ENCODE measurements at regions not wholly inside any gene's neighbourhood (a gene's known extent, or its start where the extent isn't known, plus 50 kb on each side); places are given as distances from the start of the nearest gene placed in this dataset.

GRCh38 chr2:41320491-41320890 lies 727.3 kb upstream of the PKDCC start (continued):
- TF ChIP-seq, protein P1, sequence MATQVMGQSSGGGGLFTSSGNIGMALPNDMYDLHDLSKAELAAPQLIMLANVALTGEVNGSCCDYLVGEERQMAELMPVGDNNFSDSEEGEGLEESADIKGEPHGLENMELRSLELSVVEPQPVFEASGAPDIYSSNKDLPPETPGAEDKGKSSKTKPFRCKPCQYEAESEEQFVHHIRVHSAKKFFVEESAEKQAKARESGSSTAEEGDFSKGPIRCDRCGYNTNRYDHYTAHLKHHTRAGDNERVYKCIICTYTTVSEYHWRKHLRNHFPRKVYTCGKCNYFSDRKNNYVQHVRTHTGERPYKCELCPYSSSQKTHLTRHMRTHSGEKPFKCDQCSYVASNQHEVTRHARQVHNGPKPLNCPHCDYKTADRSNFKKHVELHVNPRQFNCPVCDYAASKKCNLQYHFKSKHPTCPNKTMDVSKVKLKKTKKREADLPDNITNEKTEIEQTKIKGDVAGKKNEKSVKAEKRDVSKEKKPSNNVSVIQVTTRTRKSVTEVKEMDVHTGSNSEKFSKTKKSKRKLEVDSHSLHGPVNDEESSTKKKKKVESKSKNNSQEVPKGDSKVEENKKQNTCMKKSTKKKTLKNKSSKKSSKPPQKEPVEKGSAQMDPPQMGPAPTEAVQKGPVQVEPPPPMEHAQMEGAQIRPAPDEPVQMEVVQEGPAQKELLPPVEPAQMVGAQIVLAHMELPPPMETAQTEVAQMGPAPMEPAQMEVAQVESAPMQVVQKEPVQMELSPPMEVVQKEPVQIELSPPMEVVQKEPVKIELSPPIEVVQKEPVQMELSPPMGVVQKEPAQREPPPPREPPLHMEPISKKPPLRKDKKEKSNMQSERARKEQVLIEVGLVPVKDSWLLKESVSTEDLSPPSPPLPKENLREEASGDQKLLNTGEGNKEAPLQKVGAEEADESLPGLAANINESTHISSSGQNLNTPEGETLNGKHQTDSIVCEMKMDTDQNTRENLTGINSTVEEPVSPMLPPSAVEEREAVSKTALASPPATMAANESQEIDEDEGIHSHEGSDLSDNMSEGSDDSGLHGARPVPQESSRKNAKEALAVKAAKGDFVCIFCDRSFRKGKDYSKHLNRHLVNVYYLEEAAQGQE (IDR thresholded peaks at IDR 0.05), result no peak
- no peak for TF ChIP-seq YY1 (IDR thresholded peaks at IDR 0.05)
- TF ChIP-seq NR2F2 (IDR thresholded peaks at IDR 0.05), result no peak
- TF ChIP-seq FOXA2 (IDR thresholded peaks at IDR 0.05), result no peak
- no peak for TF ChIP-seq RXRA (IDR thresholded peaks at IDR 0.05)

DNA sequence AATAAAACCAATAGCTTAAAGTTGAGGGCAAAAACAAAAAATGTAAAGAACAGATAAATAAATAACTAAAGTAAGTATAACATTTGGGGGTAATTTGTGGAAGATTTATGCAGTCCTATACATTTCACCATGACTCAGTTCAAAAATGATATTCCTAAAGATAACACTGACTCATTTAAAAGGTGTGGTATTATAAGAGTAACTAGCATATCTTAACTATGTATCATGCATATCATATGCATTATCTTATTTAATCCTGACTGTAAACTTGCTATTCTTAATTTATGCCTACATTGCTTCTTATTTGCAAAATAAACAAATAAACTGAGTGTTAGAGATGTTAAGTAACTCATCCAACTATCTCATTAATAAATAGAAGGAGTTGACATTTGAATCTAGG lies 726.5 kb upstream of the PKDCC start:
- TF ChIP-seq, protein P2, sequence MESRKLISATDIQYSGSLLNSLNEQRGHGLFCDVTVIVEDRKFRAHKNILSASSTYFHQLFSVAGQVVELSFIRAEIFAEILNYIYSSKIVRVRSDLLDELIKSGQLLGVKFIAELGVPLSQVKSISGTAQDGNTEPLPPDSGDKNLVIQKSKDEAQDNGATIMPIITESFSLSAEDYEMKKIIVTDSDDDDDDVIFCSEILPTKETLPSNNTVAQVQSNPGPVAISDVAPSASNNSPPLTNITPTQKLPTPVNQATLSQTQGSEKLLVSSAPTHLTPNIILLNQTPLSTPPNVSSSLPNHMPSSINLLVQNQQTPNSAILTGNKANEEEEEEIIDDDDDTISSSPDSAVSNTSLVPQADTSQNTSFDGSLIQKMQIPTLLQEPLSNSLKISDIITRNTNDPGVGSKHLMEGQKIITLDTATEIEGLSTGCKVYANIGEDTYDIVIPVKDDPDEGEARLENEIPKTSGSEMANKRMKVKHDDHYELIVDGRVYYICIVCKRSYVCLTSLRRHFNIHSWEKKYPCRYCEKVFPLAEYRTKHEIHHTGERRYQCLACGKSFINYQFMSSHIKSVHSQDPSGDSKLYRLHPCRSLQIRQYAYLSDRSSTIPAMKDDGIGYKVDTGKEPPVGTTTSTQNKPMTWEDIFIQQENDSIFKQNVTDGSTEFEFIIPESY (IDR thresholded peaks at IDR 0.05), result no peak
- TF ChIP-seq TAF1 (conservative IDR thresholded peaks at IDR 0.05), result no peak
- TF ChIP-seq RAD21 (IDR thresholded peaks at IDR 0.05), result no peak
- no peaks in the 10 kb centered on the region for H3K4me1 ChIP-seq (ENCODE audit: control insufficient read depth in 4 of 4, insufficient read depth in 4 of 4, low read length in 3 of 4)

GRCh38 chr2:41326851-41327250 lies 721.0 kb upstream of the PKDCC start:
- no peak overlapping the region for H3K4me3 ChIP-seq (ENCODE audit: low read depth in 1 of 3, low read length in 3 of 3)
- no peak for DNase-seq (ENCODE audit: low spot score)
- no peaks in the 10 kb centered on the region for H3K9me3 ChIP-seq (ENCODE audit: control insufficient read depth in 4 of 4, low read length in 3 of 4)
- WGBS, result 51% methylated on average over 2 of the region's 2 CpGs
- H3K9ac ChIP-seq (ENCODE audit: low read depth in 1 of 2, low read length in 2 of 2), result no peak overlapping the region
- H3K36me3 ChIP-seq (ENCODE audit: control insufficient read depth in 4 of 4, insufficient read depth in 3 of 4, low read depth in 1 of 4, low read length in 3 of 4), result no peaks in the 10 kb centered on the region
- no peak overlapping the region for H3K27ac ChIP-seq (ENCODE audit: low read depth in 1 of 2, low read length in 2 of 2)
- no peaks in the 10 kb centered on the region for H3K27me3 ChIP-seq (ENCODE audit: control insufficient read depth in 4 of 4, insufficient read depth in 4 of 4, low read length in 3 of 4)
- H3K4me1 ChIP-seq (ENCODE audit: control insufficient read depth in 4 of 4, insufficient read depth in 4 of 4, low read length in 3 of 4), result no peaks in the 10 kb centered on the region
- TF ChIP-seq EGR1 (IDR thresholded peaks at IDR 0.05; ENCODE audit: low read depth in 2 of 2) (no peak), ATF3 (IDR thresholded peaks at IDR 0.05) (no peak), YY1 (IDR thresholded peaks at IDR 0.05) (no peak), FOXA1 (IDR thresholded peaks at IDR 0.05) (no peak)
- TF ChIP-seq, protein P3, sequence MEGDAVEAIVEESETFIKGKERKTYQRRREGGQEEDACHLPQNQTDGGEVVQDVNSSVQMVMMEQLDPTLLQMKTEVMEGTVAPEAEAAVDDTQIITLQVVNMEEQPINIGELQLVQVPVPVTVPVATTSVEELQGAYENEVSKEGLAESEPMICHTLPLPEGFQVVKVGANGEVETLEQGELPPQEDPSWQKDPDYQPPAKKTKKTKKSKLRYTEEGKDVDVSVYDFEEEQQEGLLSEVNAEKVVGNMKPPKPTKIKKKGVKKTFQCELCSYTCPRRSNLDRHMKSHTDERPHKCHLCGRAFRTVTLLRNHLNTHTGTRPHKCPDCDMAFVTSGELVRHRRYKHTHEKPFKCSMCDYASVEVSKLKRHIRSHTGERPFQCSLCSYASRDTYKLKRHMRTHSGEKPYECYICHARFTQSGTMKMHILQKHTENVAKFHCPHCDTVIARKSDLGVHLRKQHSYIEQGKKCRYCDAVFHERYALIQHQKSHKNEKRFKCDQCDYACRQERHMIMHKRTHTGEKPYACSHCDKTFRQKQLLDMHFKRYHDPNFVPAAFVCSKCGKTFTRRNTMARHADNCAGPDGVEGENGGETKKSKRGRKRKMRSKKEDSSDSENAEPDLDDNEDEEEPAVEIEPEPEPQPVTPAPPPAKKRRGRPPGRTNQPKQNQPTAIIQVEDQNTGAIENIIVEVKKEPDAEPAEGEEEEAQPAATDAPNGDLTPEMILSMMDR (IDR thresholded peaks at IDR 0.05; ENCODE audit: low read depth, low read length, missing input control), result no peak

More for the DNA sequence above, 726.5 kb upstream of the PKDCC start:
- no peaks in the 10 kb centered on the region for H3K9me3 ChIP-seq (ENCODE audit: control insufficient read depth in 4 of 4, low read length in 3 of 4)
- DNase-seq (ENCODE audit: low spot score), result no peak
- no peaks in the 10 kb centered on the region for H3K36me3 ChIP-seq (ENCODE audit: control insufficient read depth in 4 of 4, insufficient read depth in 3 of 4, low read depth in 1 of 4, low read length in 3 of 4)
- H3K27me3 ChIP-seq (ENCODE audit: control insufficient read depth in 4 of 4, insufficient read depth in 4 of 4, low read length in 3 of 4), result no peaks in the 10 kb centered on the region
- no peak overlapping the region for H3K9ac ChIP-seq (ENCODE audit: low read depth in 1 of 2, low read length in 2 of 2)
- H3K27ac ChIP-seq (ENCODE audit: low read depth in 1 of 2, low read length in 2 of 2), result no peak overlapping the region
- no peak overlapping the region for H3K4me3 ChIP-seq (ENCODE audit: low read depth in 1 of 3, low read length in 3 of 3)
